ENCODE measurements at regions not wholly inside any gene's neighbourhood (a gene's known extent, or its start where the extent isn't known, plus 50 kb on each side); places are given as distances from the start of the nearest gene placed in this dataset.

GRCh38 chr5:173689737-173690360 is 73.4 kb upstream of the BOD1 start:
- no peak for DNase-seq (ENCODE audit: low read depth)

- no peak for DNase-seq (ENCODE audit: low read depth)
Observed at GRCh38 chr5:173691931-173692330, 75.5 kb upstream of the BOD1 start.

GRCh38 chr5:173693670-173694069 is 77.2 kb upstream of the BOD1 start:
- DNase-seq (ENCODE audit: low read depth): no peak

- no peak for DNase-seq (ENCODE audit: low read depth)
Observed at GRCh38 chr5:173696216-173696615, 79.8 kb upstream of the BOD1 start.

GRCh38 chr5:173697931-173698579 is 81.6 kb upstream of the BOD1 start:
- no peak for DNase-seq (ENCODE audit: low read depth)

GRCh38 chr5:173699966-173700365 is 83.5 kb upstream of the BOD1 start:
- DNase-seq (ENCODE audit: low read depth): no peak

GRCh38 chr5:173703466-173703865 is 87.0 kb upstream of the BOD1 start:
- DNase-seq (ENCODE audit: low read depth): no peak

GRCh38 chr5:173704615-173705511 is 88.4 kb upstream of the BOD1 start:
- no peak for DNase-seq (ENCODE audit: low read depth)

GRCh38 chr5:173705512-173706044 is 89.1 kb upstream of the BOD1 start:
- no peak for DNase-seq (ENCODE audit: low read depth)

GRCh38 chr5:173706700-173707099 is 90.2 kb upstream of the BOD1 start:
- DNase-seq (ENCODE audit: low read depth): no peak

GRCh38 chr5:173707392-173707791 is 90.9 kb upstream of the BOD1 start:
- no peak for DNase-seq (ENCODE audit: low read depth)

GRCh38 chr5:173709145-173709544 is 92.7 kb upstream of the BOD1 start:
- no peak for DNase-seq (ENCODE audit: low read depth)

- no peak for DNase-seq (ENCODE audit: low read depth)
Observed at GRCh38 chr5:173709761-173710160, 93.3 kb upstream of the BOD1 start.

GRCh38 chr5:173710528-173710927 is 94.1 kb upstream of the BOD1 start:
- DNase-seq (ENCODE audit: low read depth): no peak

- DNase-seq (ENCODE audit: low read depth): no peak
Observed at GRCh38 chr5:173711466-173711865, 95.0 kb upstream of the BOD1 start.

- no peak for DNase-seq (ENCODE audit: low read depth)
Observed at GRCh38 chr5:173712609-173713175, 96.2 kb upstream of the BOD1 start.

- no peak for DNase-seq (ENCODE audit: low read depth)
Observed at GRCh38 chr5:173714551-173715428, 98.3 kb upstream of the BOD1 start.

GRCh38 chr5:173715607-173716006 is 99.2 kb upstream of the BOD1 start:
- no peak for DNase-seq (ENCODE audit: low read depth)

GRCh38 chr5:173716058-173716682 is 99.7 kb upstream of the BOD1 start:
- no peak for DNase-seq (ENCODE audit: low read depth)

GRCh38 chr5:173717959-173718358 is 101.5 kb upstream of the BOD1 start:
- DNase-seq (ENCODE audit: low read depth): no peak

GRCh38 chr5:173718469-173718868 is 102.0 kb upstream of the BOD1 start:
- DNase-seq (ENCODE audit: low read depth): no peak
